GM12878 (cell line): ENCODE measurements at regions not wholly inside any gene's neighbourhood (a gene's known extent, or its start where the extent isn't known, plus 50 kb on each side); places are given as distances from the start of the nearest gene placed in this dataset.

Experiments used
- ATAC-seq: fragments of 200-7000 bp; cut with Tn5 transposase; 3 replicates; pipeline ENCODE4 v1.9.1; 2020; ENCODE audit warnings: mild to moderate bottlenecking, moderate library complexity
- BruUV-seq: library from RNA; stranded (reverse); fragments of 400-500 nt; replicated peaks from 2 replicates; lab custom pipeline; 2021; lab: Mats Ljungman, UMichigan
- CTCF ChIA-PET: fragments of 300-600 bp; sonication (Branson Sonifier 250); formaldehyde crosslinking; extraction: SDS; loops from one replicate; lab custom pipeline; 2021; ENCODE audit warnings: inconsistent platforms; lab: Yijun Ruan, JAX
- POLR2A ChIA-PET: fragments of 350-600 bp; formaldehyde crosslinking; extraction: SDS; loops from one replicate; lab custom pipeline; 2021; ENCODE audit warnings: inconsistent platforms; lab: Charles Lee
- RAD21 ChIA-PET: fragments of 300-600 bp; sonication (Branson Sonifier 250); formaldehyde crosslinking; loops from one replicate; lab custom pipeline; 2023; ENCODE audit warnings: antibody characterized with exemption; ENCODE audit not compliant: unreplicated experiment; lab: Charles Lee
- SMC1A ChIA-PET: fragments of 300-600 bp; sonication (Branson Sonifier 250); formaldehyde crosslinking; loops from one replicate; lab custom pipeline; 2023; ENCODE audit not compliant: unreplicated experiment, uncharacterized antibody; lab: Charles Lee
- DNase-seq: peaks from one replicate; pipeline ENCODE4 v3.0.0-alpha.2; 2011; ENCODE audit warnings: low read depth, low spot score
- FAIRE-seq: peaks from 3 replicates; lab custom pipeline; 2011; peaks lifted over from hg19 to GRCh38; lab: Jason Lieb, UNC
- H2AFZ ChIP-seq: 2 replicates; pipeline ENCODE4 v1.6.0; 2011; ENCODE audit warnings: low read depth, low read length, control low read depth; ENCODE audit not compliant: control insufficient read depth
- H3K27ac ChIP-seq: 2 replicates; pipeline ENCODE4 v1.5.1; 2011; ENCODE audit warnings: control low read depth; ENCODE audit not compliant: control insufficient read depth, insufficient read depth
- H3K27me3 ChIP-seq, 2 experiments: replicated peaks in 1 of 2; 2 replicates each; pipeline versions ENCODE4 v1.6.0 to v1.6.1; 2011; ENCODE audit warnings: low read length in 1 of 2; ENCODE audit not compliant: control insufficient read depth in 2 of 2, insufficient read depth in 2 of 2
- H3K36me3 ChIP-seq, 2 experiments: 2 replicates each; pipeline ENCODE4 v1.5.1; 2011; ENCODE audit warnings: low read length in 1 of 2; ENCODE audit not compliant: control insufficient read depth in 2 of 2, insufficient read depth in 2 of 2
- H3K4me1 ChIP-seq: 2 replicates; pipeline ENCODE4 v1.6.1; 2011; ENCODE audit warnings: mild to moderate bottlenecking, low read length, moderate library complexity, mixed read lengths; ENCODE audit not compliant: control insufficient read depth, insufficient read depth
- H3K4me2 ChIP-seq: 2 replicates; pipeline ENCODE4 v1.6.0; 2011; ENCODE audit warnings: control low read depth; ENCODE audit not compliant: control insufficient read depth, insufficient read depth
- H3K4me3 ChIP-seq: fragments of 200-600 bp; sonication (generic); 2 replicates; pipeline ENCODE4 v1.5.1; 2016
- H3K79me2 ChIP-seq: 2 replicates; pipeline ENCODE4 v1.6.0; 2011; ENCODE audit warnings: low read length; ENCODE audit not compliant: control insufficient read depth, insufficient read depth
- H3K9ac ChIP-seq: 2 replicates; pipeline ENCODE4 v1.8.0; 2011; ENCODE audit warnings: low read length, control low read depth, mixed read lengths; ENCODE audit not compliant: control insufficient read depth, insufficient read depth
- H3K9me3 ChIP-seq: replicated peaks from 3 replicates; pipeline ENCODE4 v1.5.1; 2011; ENCODE audit warnings: mild to moderate bottlenecking, low read length; ENCODE audit not compliant: control insufficient read depth, insufficient read depth
- H4K20me1 ChIP-seq: 2 replicates; pipeline ENCODE4 v1.6.0; 2011; ENCODE audit not compliant: control insufficient read depth, insufficient read depth
- BMI1 ChIP-seq: fragments of 450-650 bp; IDR thresholded peaks from 2 replicates; pipeline ENCODE4 v1.6.1; 2016; ENCODE audit warnings: mild to moderate bottlenecking, moderate library complexity, borderline replicate concordance
- FOXK2 ChIP-seq: fragments of 450-650 bp; IDR thresholded peaks from 2 replicates; pipeline ENCODE4 v1.6.1; 2017; ENCODE audit warnings: mild to moderate bottlenecking, moderate library complexity
- HCFC1 ChIP-seq: fragments of 150-350 bp; IDR thresholded peaks from 2 replicates; pipeline ENCODE4 v1.6.1; 2014; ENCODE audit warnings: low read length
- IKZF2 ChIP-seq, 2 experiments: fragments of 450-650 bp; IDR thresholded peaks; 2 replicates each; pipeline ENCODE4 v1.6.1; 2017; ENCODE audit warnings: mild to moderate bottlenecking in 2 of 2, moderate library complexity in 2 of 2
- IRF3 ChIP-seq: fragments of 450-650 bp; IDR thresholded peaks from 2 replicates; pipeline ENCODE4 v1.6.1; 2014; ENCODE audit warnings: mild to moderate bottlenecking
- KDM1A ChIP-seq: fragments of 200-600 bp; sonication (generic); IDR thresholded peaks from 2 replicates; pipeline ENCODE4 v1.6.1; 2016; ENCODE audit warnings: borderline replicate concordance
- LARP7 ChIP-seq: fragments of 450-650 bp; IDR thresholded peaks from 2 replicates; pipeline ENCODE4 v1.6.1; 2017; ENCODE audit warnings: mild to moderate bottlenecking
- MXI1 ChIP-seq: fragments of 150-350 bp; IDR thresholded peaks from 2 replicates; pipeline ENCODE4 v1.6.1; 2011; ENCODE audit warnings: low read depth, mild to moderate bottlenecking, inconsistent platforms, low read length, improper control_type of control experiment
- NR2F1 ChIP-seq: fragments of 450-650 bp; conservative IDR thresholded peaks from 2 replicates; pipeline ENCODE4 v1.6.1; 2017; ENCODE audit warnings: mild to moderate bottlenecking
- RFX5 ChIP-seq: IDR thresholded peaks from 2 replicates; pipeline ENCODE4 v1.6.1; 2011; ENCODE audit warnings: low read depth, low read length, improper control_type of control experiment
- SMAD1 ChIP-seq: fragments of 450-650 bp; IDR thresholded peaks from 2 replicates; pipeline ENCODE4 v1.6.1; 2018; ENCODE audit warnings: mild to moderate bottlenecking, low read depth; ENCODE audit not compliant: partially characterized antibody
- SMARCA5 ChIP-seq: fragments of 450-650 bp; IDR thresholded peaks from 2 replicates; pipeline ENCODE4 v1.6.1; 2017; ENCODE audit warnings: mild to moderate bottlenecking
- SREBF1 ChIP-seq: IDR thresholded peaks from 2 replicates; pipeline ENCODE4 v1.6.1; 2012; ENCODE audit warnings: mild to moderate bottlenecking, low read length
- USF2 ChIP-seq: IDR thresholded peaks from 2 replicates; pipeline ENCODE4 v1.6.1; 2011; ENCODE audit warnings: low read depth, low read length, improper control_type of control experiment, borderline replicate concordance
- YY1 ChIP-seq: IDR thresholded peaks from 2 replicates; pipeline ENCODE4 v1.6.1; 2011; ENCODE audit warnings: low read depth, mild to moderate bottlenecking, low read length
- ZBTB11 ChIP-seq: fragments of 450-650 bp; formaldehyde crosslinking; IDR thresholded peaks from 2 replicates; pipeline ENCODE4 v1.5.0; 2022; ENCODE audit warnings: mild to moderate bottlenecking, missing genetic modification characterization
- ZNF207 ChIP-seq: fragments of 450-650 bp; IDR thresholded peaks from 2 replicates; pipeline ENCODE4 v1.6.1; 2014; ENCODE audit warnings: antibody characterized with exemption, mild to moderate bottlenecking, borderline replicate concordance
- ZSCAN29 ChIP-seq: fragments of 450-650 bp; IDR thresholded peaks from 2 replicates; pipeline ENCODE4 v1.6.1; 2017; ENCODE audit warnings: mild to moderate bottlenecking, moderate library complexity
- WGBS: methylation state at CpG from one replicate; pipeline ENCODE4 v1.1.6; 2016; ENCODE audit warnings: low lambda C conversion rate; ENCODE audit not compliant: insufficient replicate concordance, insufficient coverage; ENCODE audit errors: missing lambda C conversion rate; 5-methylcytosine and 5-hydroxymethylcytosine counted together
- in situ Hi-C: fragments of 300-500 bp; cut with MboI; formaldehyde crosslinking; loops from 9 replicates; pipeline ENCODE4 v1.14.3; 2018; ENCODE audit warnings: mixed read lengths
- intact Hi-C: fragments of 100-400 bp; cut with micrococcal nuclease; formaldehyde crosslinking; loops from one replicate; pipeline ENCODE4 v1.14.2; 2022; ENCODE audit not compliant: unreplicated experiment

- POLR2A ChIA-PET: interaction anchor here (0.9 to 2.9 kb wide), 5 partner anchors 12 to 86 kb away, joined by 3 to 27 read pairs (median 5); no protein-coding TSS in a partner anchor
- Histone ChIP-seq H2AFZ (no peak overlapping the region), H3K79me2 (peaks cover 3% of the 10 kb centered on the region), H3K36me3 (no peaks in the 10 kb centered on the region), H3K4me2 (no peak overlapping the region), H3K9ac (no peak overlapping the region), H3K9me3 (no peaks in the 10 kb centered on the region), H4K20me1 (no peaks in the 10 kb centered on the region), H3K27ac (no peak overlapping the region), H3K4me3 (no peak overlapping the region; the same call in 1 of the 2 replicates), H3K4me1 (peaks cover 9% of the 10 kb centered on the region; the same call in 1 of the 2 replicates), H3K27me3 (no peaks in the 10 kb centered on the region)
- SMC1A ChIA-PET: interaction anchor here (0.9 to 4.6 kb wide), 17 partner anchors 9 to 190 kb away, joined by 3 to 56 read pairs (median 5); no protein-coding TSS in a partner anchor
- RAD21 ChIA-PET: interaction anchor here (1.1 to 4.0 kb wide), 7 partner anchors 12 to 105 kb away, joined by 3 to 33 read pairs (median 11); no protein-coding TSS in a partner anchor
- 100% methylated on average over 2 of the region's 2 CpGs for WGBS
- intact Hi-C loops (loop anchor here (5.0 kb wide), 1 partner anchor 99 kb away; the partner anchor contains the start of gene SLC38A2), in situ Hi-C loops (no loop called here)
- DNase-seq: no peak
- CTCF ChIA-PET: interaction anchor here (1.2 to 2.3 kb wide), 7 partner anchors 11 to 190 kb away, joined by 3 to 13 read pairs (median 4); no protein-coding TSS in a partner anchor
- ATAC-seq: no peak
- FAIRE-seq: no peak
- no TSS peak for BruUV-seq
- no peak for TF ChIP-seq SREBF1
- TF ChIP-seq USF2: no peak
- no peak for TF ChIP-seq HCFC1
- no peak for TF ChIP-seq ZBTB11 (CRISPR knock-in tag)
- TF ChIP-seq RFX5: no peak
- no peak for TF ChIP-seq BMI1
- no peak for TF ChIP-seq IKZF2 (IDR thresholded peaks at IDR 0.05)
- no peak for TF ChIP-seq KDM1A
- TF ChIP-seq ZNF207: no peak
- no peak for TF ChIP-seq MXI1
- TF ChIP-seq SMARCA5: no peak
- TF ChIP-seq IRF3: no peak
- TF ChIP-seq LARP7: no peak
- no peak for TF ChIP-seq SMAD1
- no peak for TF ChIP-seq YY1
- no peak for TF ChIP-seq ZSCAN29
- TF ChIP-seq NR2F1: no peak
- no peak for TF ChIP-seq FOXK2
These were observed 98.8 kb upstream of the SLC38A2 start for GRCh38 chr12:46471404-46471803.
